ENCODE measurements at regions not wholly inside any gene's neighbourhood (a gene's known extent, or its start where the extent isn't known, plus 50 kb on each side); places are given as distances from the start of the nearest gene placed in this dataset.
"Not testable (repeated sequence)": the region's sequence is repeated elsewhere in the genome, so short reads cannot be mapped to it uniquely, and the experiment has no call there.

DNA sequence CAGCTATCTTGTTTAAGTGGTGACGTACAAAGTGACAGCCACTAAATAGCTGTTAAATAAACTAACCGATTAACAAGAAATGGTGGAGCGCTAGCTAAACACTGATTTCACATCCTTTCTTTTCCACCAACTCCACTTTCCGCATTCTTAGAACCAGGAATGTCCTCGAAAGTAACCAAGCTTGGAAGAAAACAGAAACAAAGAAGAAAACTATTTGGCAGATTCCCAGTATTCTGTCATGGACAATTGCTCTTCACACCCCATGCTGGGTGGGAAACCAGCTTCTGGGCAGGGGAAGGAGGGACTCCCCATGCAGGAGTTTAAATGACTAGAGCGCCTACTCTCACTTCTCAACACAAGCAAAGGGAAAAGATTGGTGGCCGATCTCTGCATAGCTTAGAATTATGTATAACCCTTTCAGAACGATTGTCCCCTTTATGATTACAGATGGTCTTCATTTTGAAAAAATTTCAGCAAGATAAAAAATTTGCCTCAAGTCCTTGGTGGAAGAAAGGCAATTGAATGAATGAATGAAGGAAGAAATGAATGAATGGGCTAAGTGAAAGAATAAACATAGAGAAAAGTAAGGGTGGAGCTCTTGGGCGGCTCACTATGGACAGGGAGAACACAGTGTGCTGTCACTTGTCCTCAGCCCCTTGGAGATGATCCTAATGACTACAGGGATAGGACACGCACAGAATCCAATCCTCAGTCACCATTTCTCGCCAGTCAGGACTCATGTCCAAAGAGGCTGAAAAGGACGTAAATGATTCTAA, 148.7 kb upstream of the NEDD9 start:
- DNase-seq: no peak

DNA sequence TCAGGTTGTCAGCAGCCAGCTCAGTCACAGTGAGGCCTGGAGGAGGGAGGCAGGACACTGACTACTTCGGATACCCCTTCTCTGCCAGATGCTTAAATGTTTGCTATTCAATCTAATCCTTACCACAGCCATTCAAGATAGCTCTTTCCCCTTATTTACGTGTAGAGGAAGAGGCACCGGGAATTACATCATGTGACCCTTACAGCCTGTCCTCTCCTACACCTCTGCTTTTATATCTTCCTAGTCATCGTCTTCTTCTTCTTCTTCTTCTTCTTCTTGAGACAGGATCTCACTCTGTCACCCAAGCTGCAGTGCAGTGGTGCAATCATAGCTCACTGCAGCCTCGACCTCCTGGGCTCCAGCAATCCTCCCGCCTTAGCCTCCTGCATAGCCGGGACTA, 148.1 kb upstream of the NEDD9 start:
- no peak for DNase-seq

DNA sequence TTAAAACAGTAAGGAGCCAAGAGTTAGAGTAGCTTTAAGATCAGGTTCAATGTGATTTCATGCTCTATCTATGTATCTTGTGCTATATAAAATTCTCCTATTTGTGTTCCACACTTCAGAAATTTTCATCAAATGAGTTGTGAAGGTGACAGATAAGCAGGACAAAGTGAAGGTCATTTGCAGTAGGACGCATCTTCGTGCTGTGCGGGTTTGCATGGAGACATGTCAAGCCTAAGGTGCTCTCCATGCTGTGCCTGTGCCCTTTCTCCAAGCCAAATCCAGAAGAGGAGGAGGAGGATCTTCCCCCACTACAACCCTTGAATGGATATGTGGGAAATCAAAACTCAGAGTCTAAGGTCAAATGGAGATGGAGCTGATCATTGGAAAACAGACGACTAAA, 147.3 kb upstream of the NEDD9 start:
- no peak for DNase-seq

DNA sequence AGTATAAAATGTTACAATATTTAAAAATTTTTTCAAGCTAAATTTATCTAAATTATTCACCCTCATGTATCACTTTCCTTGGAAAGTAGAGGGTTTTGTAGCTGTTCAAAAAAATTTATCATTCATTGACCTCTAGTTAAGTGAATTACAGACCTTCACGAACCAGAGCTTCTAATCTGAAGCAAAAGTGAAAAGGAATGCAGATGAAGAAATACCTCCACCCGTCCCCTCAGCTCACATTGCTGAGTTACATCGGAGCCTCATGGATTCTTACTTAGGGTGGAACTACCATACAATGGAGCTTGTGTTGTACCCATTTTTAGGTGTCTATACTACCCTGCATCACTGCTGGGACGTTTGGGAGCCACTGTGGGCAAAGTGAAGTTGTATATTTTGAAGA, 146.2 kb upstream of the NEDD9 start:
- DNase-seq: no peak

DNA sequence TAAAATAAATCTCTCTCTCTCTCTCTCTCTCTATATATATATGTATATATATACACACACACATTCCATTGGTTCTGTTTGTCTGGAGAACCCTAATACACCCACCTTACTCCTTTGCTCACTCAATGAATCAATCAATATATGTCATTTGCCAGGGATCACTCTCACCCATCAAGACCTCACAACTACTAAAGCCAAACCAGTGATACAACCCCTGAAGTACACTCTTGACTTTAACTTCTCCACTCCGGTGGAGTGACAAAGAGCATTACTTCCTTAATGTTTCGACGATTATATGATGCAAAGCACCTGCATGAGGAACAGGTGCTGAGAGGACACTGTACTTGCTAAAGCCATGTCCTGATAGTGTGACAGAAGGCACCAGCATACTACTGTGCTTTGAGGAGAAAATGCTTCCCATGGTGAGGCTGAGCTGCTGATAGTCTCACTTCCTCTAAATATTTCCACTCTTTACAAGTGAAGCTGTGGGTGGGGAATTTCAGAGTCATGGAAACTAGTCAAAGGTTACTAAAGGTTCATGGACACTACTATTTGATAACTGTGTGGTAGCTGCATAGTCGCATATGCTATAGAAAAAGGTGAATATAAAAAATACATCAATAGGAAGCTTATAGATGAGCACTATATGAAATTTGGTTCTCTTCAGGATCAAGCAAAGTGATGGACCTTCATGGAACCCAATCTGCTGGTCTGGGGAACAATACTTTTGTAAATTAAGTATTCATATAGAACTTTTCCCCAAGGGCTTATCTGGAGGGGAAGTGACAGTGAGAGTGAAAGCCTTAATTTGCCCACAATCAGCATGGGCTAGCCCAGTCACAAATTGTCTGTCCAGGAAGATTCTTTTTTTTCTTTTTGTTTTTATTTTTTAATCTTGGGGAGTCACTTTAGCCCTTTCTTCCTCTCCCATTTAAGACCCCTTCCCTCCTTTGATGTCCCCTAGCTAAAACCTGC, 141.9 kb upstream of the NEDD9 start:
- no peak for DNase-seq

DNA sequence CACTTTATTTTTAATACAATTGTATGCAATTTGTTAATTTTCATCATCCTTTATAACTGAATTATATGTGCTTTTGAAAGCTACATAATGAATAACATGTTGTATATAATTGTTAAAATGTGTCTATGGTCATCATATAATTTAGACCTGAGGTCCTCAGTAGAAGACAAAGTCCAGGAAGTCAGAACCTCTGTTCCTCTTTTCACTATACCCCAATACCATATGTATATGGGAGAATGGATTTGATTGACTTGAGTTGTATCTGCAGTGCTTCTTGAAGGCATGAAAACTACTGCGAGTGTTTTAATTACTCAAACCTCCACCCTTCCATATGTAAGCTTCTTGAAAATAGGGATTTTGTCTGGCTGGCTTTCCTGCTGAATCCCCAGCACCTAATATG, 140.7 kb upstream of the NEDD9 start:
- DNase-seq: no peak

DNA sequence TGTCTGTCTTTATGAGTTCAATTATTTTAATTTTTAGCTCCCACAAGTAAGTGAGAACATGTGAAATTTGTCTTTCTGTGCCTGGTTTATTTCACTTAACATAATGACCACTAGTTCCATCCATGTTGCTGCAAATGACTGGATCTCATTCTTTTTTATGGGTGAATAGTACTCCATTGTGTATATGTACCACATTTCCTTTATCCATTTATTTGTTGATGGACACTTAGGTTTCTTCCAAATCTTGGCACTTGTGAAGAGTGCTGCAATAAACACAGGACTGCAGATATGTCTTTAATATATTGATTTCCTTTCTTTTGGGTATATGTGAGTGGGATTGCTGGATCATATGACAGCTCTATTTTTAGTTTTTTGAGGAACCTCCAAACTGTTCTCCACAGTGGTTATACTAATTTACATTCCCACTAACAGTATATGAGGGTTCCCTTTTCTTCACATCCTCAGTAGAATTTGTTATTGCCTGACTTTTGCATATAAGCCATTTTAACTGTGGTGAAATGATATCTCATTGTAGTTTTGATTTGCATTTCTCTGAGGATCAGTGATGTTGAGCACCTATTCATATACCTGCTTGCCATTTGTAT, 139.8 kb upstream of the NEDD9 start:
- DNase-seq: not testable (repeated sequence)

DNA sequence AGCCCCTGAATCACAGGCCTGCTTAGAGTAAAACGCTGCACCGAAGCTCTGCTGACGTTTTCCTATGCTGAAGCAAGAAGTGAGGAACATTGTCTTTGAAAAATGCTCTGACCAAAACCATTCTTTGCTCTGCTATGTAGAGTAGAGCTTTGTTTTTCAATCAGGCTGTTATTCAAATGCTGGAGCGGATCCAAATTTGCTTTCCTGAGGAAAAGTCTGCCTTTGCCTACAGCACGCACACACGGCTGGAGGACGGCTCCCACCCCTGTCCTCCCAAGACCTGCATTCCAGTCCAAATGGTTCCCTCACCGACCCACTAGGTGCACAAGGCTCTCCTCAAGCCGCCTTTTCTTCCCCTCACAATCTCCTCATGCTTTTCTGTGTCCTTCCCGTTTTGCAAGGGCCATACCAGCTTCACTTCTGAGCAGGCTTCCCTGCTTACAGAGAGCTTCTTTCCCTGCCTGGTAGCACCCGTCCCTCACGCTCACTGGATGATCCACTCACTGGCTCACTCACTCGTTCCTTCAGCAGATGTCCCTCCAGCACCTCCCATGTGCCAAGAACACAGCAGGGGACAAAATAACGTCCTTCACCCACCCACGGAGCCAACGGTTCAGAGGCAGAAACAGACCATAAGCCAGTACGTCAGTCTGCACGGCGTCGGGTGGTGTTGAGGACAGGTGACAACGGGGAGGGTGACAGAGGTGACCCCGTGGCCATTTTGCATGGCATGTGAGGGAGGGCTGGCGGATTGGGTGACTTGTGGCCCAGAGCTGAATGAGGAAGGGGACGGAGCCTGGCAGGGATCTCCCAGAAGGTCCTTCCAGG, 137.9 kb upstream of the NEDD9 start:
- no peak for DNase-seq

DNA sequence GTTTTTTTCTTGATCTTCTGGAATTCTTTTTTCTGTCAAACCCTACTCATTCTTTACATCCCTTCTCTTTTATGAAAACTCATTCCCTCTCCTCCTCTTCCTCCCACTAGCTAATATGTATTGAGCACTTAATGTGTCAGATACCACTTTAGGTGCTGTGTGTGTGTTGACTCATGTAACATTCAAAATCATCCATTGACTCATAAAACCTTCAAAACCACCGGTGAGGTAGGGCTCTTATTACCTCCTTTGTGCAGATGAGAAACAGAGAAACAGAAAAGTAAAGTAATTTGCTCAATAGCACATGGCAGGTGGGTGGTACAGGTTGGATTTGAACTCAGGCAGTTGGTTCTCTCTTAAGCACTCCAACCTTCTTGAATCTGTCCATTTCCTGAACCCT, 136.3 kb upstream of the NEDD9 start:
- DNase-seq: peak in 1 of 5 donors; percentile 66

DNA sequence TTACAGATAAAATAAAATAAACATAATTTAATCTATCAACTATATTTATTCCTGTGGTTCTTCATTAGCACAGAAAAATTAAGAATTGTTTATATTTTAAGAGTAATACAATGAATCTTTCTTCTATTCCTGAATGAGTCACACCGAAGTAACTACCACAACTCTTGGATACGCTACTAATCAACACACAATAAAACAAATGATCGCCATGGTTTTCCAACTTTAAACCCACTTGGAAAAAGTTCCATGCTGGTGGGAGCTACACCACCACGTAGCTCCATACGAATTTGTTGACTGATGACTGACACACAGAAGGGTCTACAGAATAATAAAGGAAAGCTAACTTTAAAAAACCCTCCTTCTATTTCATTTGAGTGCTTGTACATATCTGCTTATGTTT, 135.8 kb upstream of the NEDD9 start:
- DNase-seq: no peak

DNA sequence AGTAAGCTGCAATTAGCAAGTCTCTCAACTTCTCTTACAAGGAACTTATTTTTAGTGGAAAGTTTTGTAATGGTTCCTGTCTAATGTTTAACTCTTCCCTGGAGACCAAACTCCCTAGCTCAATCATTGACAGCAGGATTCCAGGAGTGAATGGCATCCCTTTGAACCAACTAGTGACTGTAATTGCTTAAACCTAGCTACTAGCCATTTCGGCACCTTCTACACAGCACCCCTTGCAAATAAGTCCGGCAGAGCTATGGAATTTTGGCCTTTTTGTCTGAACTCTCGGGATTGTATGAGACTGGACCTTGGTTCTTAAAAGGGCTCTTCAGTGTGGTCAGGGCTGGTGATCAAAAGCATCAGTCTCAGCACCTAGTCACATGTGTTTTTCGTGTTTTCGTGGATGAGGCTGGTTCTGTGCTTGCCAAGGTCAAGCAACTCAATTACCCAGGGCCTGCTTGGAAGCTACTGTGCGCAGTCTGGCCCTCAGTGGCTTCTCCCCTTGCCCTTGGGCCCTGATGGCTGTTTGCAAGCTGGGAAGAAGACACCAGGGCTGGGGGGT, 135.3 kb upstream of the NEDD9 start:
- DNase-seq: no peak

DNA sequence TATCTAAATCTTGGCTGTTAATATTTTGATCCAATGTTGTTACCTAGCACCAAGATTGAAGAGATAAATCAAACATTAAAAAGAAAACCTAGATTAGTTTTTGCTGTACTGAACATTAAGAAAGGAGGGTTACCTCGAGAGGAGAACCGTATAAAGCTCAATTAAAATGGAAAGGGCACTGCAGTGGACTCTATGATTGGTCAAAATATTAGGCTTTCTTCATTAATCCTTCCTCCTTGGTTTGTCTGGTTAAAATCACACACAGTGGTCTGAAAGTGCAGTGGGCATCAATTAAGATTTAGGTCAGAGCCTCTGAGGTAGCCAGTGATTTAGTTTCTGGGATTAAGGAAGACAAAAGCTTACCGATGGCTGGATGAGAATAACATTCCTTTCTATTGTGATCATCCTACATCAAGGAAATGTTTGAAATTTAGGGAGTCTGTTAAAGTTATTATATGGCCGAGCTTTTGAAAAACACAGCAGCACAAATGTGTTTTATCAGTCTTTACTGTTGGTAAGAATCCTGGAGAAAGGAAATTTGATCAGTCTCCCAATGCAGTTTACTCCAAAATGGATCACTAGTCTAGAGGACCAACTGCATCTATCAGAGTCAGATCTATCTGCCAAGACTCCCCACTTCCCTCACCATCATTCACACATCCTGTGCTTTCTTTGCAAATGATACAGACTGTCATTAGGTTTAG, 134.6 kb upstream of the NEDD9 start:
- DNase-seq: peak in 1 of 5 donors; percentile 45

DNA sequence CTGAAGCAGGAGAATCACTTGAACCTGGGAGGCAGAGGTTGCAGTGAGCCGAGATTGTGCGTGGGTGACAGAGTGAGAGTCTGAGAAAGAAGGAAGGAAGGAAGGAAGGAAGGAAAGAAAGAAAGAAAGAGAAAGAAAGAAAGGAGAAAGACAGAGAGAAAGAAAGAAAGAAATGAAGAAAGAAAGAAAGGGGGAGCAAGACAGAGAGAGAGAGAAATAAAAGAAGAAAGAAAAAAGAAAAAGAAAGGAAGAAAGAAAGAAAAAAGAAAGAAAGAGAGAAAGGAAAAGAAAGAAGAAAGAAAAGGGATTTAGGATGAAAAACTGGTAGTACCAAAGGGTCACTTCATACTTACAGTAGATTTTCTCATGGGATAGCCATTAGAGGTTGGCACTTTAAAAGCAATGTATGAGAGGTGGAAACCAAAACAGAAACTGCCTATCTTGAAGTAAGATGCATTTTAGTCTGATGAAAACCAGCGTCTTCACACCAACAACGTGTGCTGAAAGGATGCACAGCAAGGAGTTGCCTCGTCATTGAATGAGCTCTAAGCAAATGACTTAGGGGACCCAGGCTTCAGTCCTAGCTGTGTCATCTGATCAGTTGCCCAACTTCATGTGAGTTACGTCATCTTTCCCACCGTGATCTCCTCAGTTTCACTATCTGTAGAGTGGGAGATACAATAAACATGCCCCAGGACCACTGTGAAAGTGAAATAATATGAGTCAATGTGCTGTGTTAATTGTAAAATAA, 133.9 kb upstream of the NEDD9 start:
- DNase-seq: peak in 4 of 5 donors; percentile 13 to 92 (median 25)

DNA sequence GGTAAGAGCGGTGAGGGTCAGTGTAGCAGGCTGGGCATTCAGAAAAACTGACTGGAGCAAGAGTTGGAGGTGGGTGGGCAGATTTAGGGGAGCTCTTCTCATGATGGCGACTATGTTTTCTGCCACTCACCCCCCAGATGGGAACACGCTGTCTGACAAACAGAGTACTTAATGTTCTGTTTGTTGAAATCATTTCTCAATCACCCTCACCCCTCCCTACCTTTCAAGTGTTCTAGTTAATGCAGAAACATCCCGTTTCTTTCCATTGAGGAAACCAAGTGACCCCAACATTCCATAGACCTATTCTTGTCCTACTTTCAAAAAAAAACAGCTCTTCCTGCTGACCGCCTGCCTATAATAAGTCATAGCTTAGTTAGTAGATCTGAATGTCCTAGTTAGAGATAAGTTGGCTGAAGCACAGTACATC, 132.5 kb upstream of the NEDD9 start:
- DNase-seq: no peak

DNA sequence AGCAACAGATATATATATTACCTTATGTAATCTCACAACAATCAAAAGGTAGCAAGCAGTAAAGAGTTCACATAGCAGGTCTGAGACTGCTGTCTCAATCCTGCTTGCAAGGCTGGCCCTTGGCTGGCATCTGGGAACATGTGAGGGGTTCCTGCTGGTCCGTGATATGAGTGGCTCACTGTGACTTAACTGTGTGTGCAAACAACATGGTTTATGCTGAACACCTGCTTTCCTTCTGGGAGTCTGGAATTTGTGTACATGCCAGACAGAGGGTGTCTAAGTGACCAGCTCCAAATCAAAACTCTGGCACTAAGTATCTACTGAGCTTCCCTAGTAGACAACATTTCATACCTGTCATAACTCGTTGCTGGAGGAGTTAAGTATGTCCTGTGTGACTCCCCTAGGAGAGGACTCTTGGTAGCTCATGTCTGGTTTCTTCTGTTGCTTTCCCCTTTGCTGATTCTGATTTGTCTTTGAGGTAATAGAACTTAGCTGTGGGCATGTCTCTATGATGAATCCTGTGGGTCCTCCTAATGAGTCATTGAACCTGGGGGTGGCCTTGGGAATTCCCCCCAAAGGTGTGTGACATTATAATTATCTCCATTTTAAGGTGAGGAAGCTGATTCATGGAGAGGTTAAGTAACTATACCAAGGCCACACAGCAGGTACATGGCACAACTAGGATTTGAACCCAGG, 131.6 kb upstream of the NEDD9 start:
- DNase-seq: no peak

DNA sequence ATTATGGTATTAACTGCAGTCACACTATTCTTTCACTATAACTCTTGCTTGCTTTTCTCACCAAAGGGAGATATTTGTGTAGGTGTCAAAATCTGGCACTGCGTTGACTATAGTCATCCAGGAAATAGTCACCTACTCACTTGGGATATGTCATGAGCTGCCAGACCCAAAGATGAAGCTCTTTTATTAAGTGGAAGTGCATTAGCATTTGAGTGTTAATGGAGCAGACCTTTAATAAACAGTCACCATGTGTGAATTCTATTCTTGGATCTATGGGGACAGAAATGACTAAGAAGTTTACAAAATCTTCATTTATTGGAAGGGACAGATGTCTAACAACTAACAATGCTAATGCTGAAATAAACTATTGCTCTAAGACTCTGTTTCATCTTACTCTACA, 130.1 kb upstream of the NEDD9 start:
- no peak for DNase-seq

DNA sequence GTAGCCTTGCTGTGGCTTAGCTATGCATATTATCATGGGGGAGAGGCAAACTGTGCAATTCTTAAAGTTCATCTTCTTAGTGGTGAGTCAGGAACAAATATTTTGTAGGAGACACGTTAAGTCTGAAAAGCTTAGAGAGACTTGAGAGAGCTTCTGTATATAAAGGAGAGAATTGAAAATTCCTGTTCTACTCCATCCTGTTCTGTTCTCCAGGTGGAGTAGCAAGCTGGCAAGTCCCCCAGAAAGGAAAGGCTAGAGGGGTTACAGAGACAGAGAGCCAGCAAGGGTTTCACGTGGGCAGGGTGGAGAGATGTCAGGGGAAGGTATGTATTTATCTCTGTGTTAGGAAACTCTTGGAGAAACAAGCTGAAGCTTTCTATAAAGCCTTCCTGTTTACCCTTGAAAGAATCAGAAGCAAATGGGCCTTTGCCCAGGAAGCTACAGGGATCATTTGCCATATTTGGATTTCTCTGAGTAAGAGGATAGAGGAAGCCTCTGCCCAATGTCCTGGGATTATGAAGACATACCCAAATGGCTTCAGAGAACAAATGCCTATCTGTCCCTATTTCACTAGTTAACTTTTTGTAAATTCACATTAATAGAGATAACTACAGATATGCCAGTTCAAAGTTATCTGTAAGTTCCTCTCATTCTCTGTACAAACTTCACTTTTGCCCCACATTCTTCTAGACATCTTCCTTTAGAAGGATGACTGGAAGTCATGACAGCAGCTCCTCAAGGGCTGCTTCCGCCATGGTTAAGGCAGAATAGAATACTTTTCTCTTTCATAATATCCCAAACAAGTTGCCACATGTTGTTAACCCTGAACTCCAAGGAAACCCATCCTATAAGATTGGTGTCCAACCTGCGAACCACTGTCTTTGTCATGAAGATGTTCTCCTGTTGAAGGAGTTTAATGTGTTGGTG, 126.7 kb upstream of the NEDD9 start:
- DNase-seq: no peak

DNA sequence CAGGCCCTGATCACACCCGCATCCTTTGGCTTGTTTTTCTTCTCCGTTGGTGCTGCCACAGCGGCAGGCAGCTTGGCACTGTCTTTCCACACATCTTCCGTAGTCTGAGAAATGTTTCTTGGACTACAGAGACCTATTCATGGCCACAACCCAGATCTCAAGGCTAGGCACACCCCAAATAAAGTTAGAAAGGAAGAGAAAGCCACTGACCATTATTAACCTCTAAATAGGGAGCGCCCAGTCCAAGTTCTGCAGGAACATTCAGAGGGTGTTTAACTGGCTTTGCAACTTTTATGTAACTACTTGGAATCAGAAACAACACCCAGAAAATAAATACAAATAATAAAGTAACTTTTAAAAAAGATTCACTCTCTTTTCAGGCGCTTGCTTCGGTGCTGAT, 124.8 kb upstream of the NEDD9 start:
- no peak for DNase-seq
